Fibroblast of the aortic adventitia (primary cell): ENCODE measurements at regions not wholly inside any gene's neighbourhood (a gene's known extent, or its start where the extent isn't known, plus 50 kb on each side); places are given as distances from the start of the nearest gene placed in this dataset.
"Not testable (repeated sequence)": the region's sequence is repeated elsewhere in the genome, so short reads cannot be mapped to it uniquely, and the experiment has no call there.

Source experiments
- DNase-seq: peaks from one replicate; pipeline ENCODE4 v3.0.0-alpha.2; 2010; ENCODE audit warnings: low read depth
- H3K4me3 ChIP-seq: 2 replicates; pipeline ENCODE4 v1.5.1; 2011; ENCODE audit warnings: low read depth, mild to moderate bottlenecking, control low read depth, low read length, moderate library complexity
- CTCF ChIP-seq: IDR thresholded peaks from 2 replicates; pipeline ENCODE4 v1.5.1; 2011; ENCODE audit warnings: mild to moderate bottlenecking, low read length, control low read depth, inconsistent platforms; ENCODE audit not compliant: insufficient read depth

GRCh38 chr6:33892581-33893346 lies 89.0 kb upstream of the MLN start:
- no peak for DNase-seq
- TF ChIP-seq CTCF = no peak
- H3K4me3 ChIP-seq = no peak overlapping the region

DNA sequence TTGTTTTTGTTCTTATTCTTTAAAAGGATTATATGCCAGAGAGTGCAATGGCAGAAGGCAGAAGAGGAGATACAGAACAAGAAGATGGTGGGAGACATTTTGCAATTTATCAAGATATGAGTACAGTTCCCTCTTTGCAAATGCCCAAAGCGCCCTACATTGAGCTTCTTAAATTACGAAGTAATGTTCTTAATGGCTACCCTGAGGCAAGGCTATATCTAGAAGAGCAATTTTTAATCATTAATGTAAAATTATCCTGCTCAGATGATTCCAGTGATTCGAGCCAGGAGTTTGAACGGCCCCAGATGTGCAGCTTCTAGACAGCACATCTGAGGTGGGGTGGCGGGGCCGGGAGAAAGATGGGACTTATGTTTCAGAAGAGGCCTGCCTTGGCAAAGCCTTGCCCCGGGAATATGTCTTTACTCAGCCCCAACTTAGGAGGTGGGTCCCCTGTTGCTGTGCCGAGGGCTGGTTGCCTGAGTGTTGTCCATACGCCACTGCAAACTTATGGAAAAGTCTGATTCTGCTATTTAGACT lies 84.9 kb upstream of the MLN start:
- no peak overlapping the region for H3K4me3 ChIP-seq
- no peak for TF ChIP-seq CTCF
- DNase-seq = no peak

DNA sequence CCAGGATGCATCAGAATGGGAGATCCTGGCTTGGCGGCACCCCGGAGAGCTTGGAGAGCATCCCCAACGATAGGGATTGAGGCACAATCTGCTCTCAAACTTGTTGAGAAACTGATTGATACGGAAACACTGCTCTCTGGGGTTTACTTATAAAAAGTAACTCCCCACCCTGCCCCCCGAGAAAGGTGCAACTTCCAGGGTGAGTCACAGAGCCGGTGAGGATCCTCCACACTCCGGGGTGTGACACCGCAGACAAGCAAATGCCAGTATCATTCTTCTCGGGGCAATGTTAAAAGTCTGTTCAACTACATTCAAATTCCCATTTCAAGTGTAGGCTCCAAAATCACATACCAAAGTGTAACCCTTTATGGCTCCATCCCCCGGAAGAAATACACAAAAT lies 84.4 kb upstream of the MLN start:
- no peak overlapping the region for H3K4me3 ChIP-seq
- DNase-seq = no peak
- no peak for TF ChIP-seq CTCF

DNA sequence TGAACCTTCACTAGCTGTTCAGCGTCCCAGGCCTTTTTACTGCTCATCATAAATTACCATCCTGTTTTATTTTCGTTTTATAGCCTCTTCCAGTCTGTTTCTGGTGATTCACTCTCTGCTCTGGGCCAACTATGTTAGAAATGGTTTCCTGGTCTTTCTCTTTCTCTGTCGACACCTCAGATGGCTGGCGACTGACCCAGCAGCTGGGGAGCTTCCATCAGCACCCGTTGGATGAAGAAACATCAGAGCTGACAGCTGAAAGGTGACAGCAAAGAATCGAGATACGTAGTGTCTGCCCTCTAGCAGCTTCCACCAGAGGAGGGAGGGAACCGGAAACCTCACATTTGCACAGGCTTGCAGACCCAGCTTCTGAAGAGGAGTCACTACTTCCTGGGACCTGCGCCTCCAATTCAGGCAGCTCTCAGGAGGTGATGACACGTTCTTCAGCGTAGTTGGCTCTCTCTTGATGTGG lies 82.9 kb upstream of the MLN start:
- DNase-seq = peak; percentile 83
- no peak overlapping the region for H3K4me3 ChIP-seq
- TF ChIP-seq CTCF = no peak

DNA sequence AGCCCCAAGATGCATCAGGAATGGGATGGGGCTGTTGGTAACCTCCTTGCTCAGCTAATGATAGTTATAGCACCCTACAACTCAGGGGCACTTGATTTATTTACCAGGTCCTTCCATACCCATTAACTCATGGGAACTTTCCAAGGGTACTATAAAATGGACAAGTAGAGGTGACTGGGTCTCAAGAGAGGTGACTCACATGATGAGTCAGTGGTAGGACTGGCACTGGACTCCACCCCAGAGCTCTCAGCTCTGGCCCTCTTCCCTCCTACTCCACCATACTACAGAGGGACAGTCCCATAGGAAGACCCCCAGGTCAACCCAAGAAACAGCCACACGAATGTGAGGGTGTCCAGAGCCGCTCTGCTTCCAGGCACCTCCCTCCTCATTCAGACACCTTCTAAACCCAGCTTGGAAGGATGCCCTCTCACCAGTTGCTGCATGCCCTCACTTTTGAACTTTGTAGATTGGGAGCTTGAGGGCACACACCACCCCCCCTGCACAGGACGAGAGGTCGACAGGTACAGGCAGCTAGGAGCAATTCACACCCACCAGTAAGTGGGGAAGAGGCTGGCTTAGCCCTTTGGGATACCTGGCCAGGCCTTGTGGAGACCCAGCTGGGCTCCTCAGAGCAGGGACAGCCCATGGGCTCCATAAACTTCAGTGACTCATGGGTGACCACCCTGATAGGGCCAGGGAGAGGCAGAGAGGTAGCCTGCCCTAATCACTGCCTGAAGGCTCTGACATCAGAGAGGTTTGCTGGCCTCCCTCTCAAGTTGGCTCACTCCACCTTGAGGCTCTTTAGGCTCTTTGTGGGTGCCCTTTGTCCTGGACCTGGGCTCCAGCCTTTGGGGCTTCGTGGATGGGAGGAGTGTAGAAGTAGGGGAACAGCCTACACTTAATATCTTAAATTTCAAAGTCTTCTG lies 81.6 kb upstream of the MLN start:
- DNase-seq = peak; percentile 49
- TF ChIP-seq CTCF = no peak
- no peak overlapping the region for H3K4me3 ChIP-seq

DNA sequence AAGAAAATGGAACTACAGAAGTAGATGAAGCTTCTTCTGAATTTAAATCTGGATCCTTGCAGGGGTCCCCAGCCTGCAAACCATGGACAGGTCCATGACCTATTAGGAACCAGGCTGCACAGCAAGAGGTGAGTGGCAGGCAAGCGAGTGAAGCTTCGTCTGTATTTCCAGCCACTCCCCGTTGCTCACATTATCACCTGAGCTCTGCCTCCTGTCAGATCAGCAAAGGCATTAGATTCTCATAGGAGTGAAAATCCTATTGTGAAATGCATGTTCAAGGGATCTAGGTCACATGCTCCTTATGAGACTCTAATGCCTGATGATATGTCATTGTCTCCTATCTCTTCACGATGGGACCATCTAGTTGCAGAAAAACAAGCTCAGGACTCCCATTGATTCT lies 79.8 kb upstream of the MLN start:
- not testable (repeated sequence) for H3K4me3 ChIP-seq, DNase-seq

DNA sequence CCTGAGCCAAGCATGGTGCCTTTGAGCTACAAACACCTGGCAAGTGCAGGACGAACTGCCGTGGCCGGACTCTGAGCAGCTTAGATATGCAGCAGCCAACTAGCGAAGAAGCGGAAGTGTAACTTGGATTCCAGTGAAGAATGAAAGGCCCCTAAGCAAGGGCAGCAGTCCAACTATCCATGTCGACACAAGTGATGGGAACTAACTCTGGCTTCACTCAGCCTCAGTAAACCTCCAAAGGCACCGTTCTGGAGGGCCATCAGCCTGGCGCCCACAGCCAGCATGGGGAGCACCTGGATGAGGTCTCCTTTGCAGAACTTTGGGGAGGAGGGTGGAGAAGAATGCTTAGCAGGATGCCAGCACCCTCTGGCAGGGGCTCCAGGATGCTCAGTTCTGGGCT lies 78.4 kb upstream of the MLN start:
- TF ChIP-seq CTCF = no peak
- no peak overlapping the region for H3K4me3 ChIP-seq
- DNase-seq = peak; percentile 68
